B cell (primary cell): ENCODE measurements at regions not wholly inside any gene's neighbourhood (a gene's known extent, or its start where the extent isn't known, plus 50 kb on each side); places are given as distances from the start of the nearest gene placed in this dataset.

Experiments used
- ATAC-seq: fragments of 200-7000 bp; cut with Tn5 transposase; one replicate; pipeline ENCODE4 v1.10.0; 2021; ENCODE audit warnings: low read depth, mild to moderate bottlenecking, moderate number of reproducible peaks, moderate library complexity
- CTCF ChIA-PET: fragments of 350-600 bp; sonication (Branson Sonifier 250); formaldehyde crosslinking; loops from one replicate; lab custom pipeline; 2021; ENCODE audit warnings: antibody characterized with exemption, inconsistent platforms; lab: Charles Lee
- POLR2A ChIA-PET: fragments of 350-600 bp; sonication (Branson Sonifier 250); formaldehyde crosslinking; loops from one replicate; lab custom pipeline; 2021; ENCODE audit warnings: antibody characterized with exemption; lab: Charles Lee
- DNase-seq: peaks from one replicate; pipeline ENCODE4 v3.0.0; 2013
- H2AFZ ChIP-seq: 2 replicates; pipeline ENCODE4 v1.6.1; 2012; ENCODE audit warnings: mild to moderate bottlenecking, low read depth, low read length; ENCODE audit not compliant: insufficient read depth, poor library complexity, severe bottlenecking
- H3K27ac ChIP-seq, 2 donors: 1 replicate in 1 of 2; 2 replicates in 1 of 2; pipeline ENCODE4 v1.5.1; 2012 to 2013; ENCODE audit warnings: low read length in 2 of 2, mild to moderate bottlenecking in 2 of 2, moderate library complexity in 1 of 2
- H3K27me3 ChIP-seq, 4 experiments: fragments of 200-600 bp in 1 of 4; sonication (generic) in 1 of 4; replicated peaks in 1 of 4; 1 replicate in 2 of 4; 2 replicates in 2 of 4; pipeline versions ENCODE4 v1.6.1 to v1.7.0; 2013 to 2016; ENCODE audit warnings: low read length in 3 of 4, mild to moderate bottlenecking in 2 of 4, mixed read lengths in 1 of 4, moderate library complexity in 1 of 4; ENCODE audit not compliant: insufficient read depth in 4 of 4, control insufficient read depth in 3 of 4; ENCODE audit errors: control extremely low read depth in 1 of 4
- H3K36me3 ChIP-seq, 2 experiments: replicated peaks in 1 of 2; 1 replicate in 1 of 2; 2 replicates in 1 of 2; pipeline versions ENCODE4 v1.6.1 to v1.7.1; 2013; ENCODE audit warnings: low read length in 1 of 2; ENCODE audit not compliant: insufficient read depth in 2 of 2, control insufficient read depth in 1 of 2; ENCODE audit errors: control extremely low read depth in 1 of 2, extremely low read depth in 1 of 2
- H3K4me1 ChIP-seq, 2 donors: fragments of 200-600 bp in 1 of 2; sonication (generic) in 1 of 2; 1 replicate in 1 of 2; 2 replicates in 1 of 2; pipeline versions ENCODE4 v1.5.1 to v1.6.1; 2013 to 2017; ENCODE audit warnings: low read length in 2 of 2; ENCODE audit not compliant: control insufficient read depth in 2 of 2, insufficient read depth in 2 of 2
- H3K4me2 ChIP-seq: replicated peaks from 2 replicates; pipeline ENCODE3; 2012; ENCODE audit warnings: mild to moderate bottlenecking, low read depth, low read length; ENCODE audit not compliant: poor library complexity, severe bottlenecking
- H3K4me3 ChIP-seq, 5 experiments: fragments of 200-600 bp in 1 of 5; sonication (generic) in 1 of 5; 1 replicate in 3 of 5; 2 replicates in 2 of 5; pipeline versions ENCODE4 v1.5.1 to v1.7.0; 2011 to 2016; ENCODE audit warnings: low read length in 4 of 5, mild to moderate bottlenecking in 4 of 5, low read depth in 2 of 5, control low read depth in 1 of 5, moderate library complexity in 1 of 5; ENCODE audit not compliant: insufficient read depth in 1 of 5; ENCODE audit errors: control extremely low read depth in 1 of 5, extremely low read depth in 1 of 5
- H3K79me2 ChIP-seq: fragments of 200-600 bp; sonication (generic); one replicate; pipeline ENCODE4 v1.6.0; 2016; ENCODE audit warnings: low read length; ENCODE audit not compliant: control insufficient read depth, insufficient read depth
- H3K9ac ChIP-seq: fragments of 200-600 bp; sonication (generic); 2 replicates; pipeline ENCODE4 v1.6.1; 2017; ENCODE audit warnings: mild to moderate bottlenecking, low read length, moderate library complexity
- H3K9me3 ChIP-seq, 3 donors: one replicate each; pipeline versions ENCODE4 v1.6.1 to v1.7.1; 2013; ENCODE audit warnings: low read length in 2 of 3; ENCODE audit not compliant: control insufficient read depth in 2 of 3, insufficient read depth in 1 of 3; ENCODE audit errors: control extremely low read depth in 1 of 3
- H4K20me1 ChIP-seq: 2 replicates; pipeline ENCODE4 v1.6.0; 2012; ENCODE audit warnings: mild to moderate bottlenecking, low read length; ENCODE audit not compliant: insufficient read depth, control insufficient read depth, poor library complexity, severe bottlenecking
- H3K27ac Mint-ChIP-seq: one replicate; pipeline ENCODE4 v1.8.0; 2021; ENCODE audit warnings: mixed read lengths
- H3K27me3 Mint-ChIP-seq: one replicate; pipeline ENCODE4 v1.8.0; 2021; ENCODE audit warnings: mixed read lengths
- H3K4me1 Mint-ChIP-seq: one replicate; pipeline ENCODE4 v1.8.0; 2021; ENCODE audit warnings: mixed read lengths
- H3K4me3 Mint-ChIP-seq: one replicate; pipeline ENCODE4 v1.8.0; 2021; ENCODE audit warnings: mixed read lengths
- H3K9me3 Mint-ChIP-seq: one replicate; pipeline ENCODE4 v1.8.0; 2022; ENCODE audit warnings: mixed read lengths; ENCODE audit not compliant: insufficient read depth
- EZH2 ChIP-seq: IDR thresholded peaks from 2 replicates; pipeline ENCODE4 v1.6.1; 2012; ENCODE audit warnings: borderline replicate concordance, low read depth, mild to moderate bottlenecking, moderate library complexity, low read length; ENCODE audit not compliant: insufficient read depth, poor library complexity, severe bottlenecking
- WGBS: methylation state at CpG from one replicate; pipeline ENCODE4 v1.1.5; 2013; ENCODE audit warnings: missing lambda C conversion rate; ENCODE audit not compliant: insufficient coverage; 5-methylcytosine and 5-hydroxymethylcytosine counted together
- intact Hi-C: fragments of 100-400 bp; cut with micrococcal nuclease; formaldehyde crosslinking; loops from one replicate; pipeline ENCODE4 v1.10.0; 2022
- TF ChIP-seq, protein P1 (sequence below): fragments of 200-600 bp; IDR thresholded peaks from one replicate; pipeline ENCODE4 v1.8.0; 2022; ENCODE audit warnings: antibody characterized with exemption, mild to moderate bottlenecking

DNA sequence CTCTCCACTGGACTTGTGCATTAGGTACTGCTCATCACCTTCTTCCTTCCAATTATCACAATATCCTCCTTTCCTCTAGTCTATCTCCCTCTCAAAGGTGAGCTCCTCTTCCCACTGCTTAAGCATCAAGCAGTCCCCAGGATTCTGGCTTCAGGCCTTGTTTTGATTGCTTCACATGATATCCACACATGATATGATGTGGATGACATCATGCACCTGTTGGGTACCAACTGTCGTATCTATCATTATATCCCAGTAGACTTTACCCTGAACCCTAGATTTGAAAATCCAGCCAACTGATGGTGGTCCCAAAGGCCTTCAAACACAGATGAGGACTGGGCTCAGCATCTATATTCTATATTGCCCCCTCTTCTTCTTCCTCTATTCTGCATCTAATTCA is 104.9 kb downstream of the MFSD1 start:
- Mint-ChIP-seq H3K4me1 (no peaks in the 10 kb centered on the region), H3K4me3 (no peak overlapping the region), H3K9me3 (no peaks in the 10 kb centered on the region), H3K27me3 (peaks cover 8% of the 10 kb centered on the region), H3K27ac (no peak overlapping the region)
- no peak for DNase-seq
- TF ChIP-seq EZH2 = no peak
- TF ChIP-seq, protein P1, sequence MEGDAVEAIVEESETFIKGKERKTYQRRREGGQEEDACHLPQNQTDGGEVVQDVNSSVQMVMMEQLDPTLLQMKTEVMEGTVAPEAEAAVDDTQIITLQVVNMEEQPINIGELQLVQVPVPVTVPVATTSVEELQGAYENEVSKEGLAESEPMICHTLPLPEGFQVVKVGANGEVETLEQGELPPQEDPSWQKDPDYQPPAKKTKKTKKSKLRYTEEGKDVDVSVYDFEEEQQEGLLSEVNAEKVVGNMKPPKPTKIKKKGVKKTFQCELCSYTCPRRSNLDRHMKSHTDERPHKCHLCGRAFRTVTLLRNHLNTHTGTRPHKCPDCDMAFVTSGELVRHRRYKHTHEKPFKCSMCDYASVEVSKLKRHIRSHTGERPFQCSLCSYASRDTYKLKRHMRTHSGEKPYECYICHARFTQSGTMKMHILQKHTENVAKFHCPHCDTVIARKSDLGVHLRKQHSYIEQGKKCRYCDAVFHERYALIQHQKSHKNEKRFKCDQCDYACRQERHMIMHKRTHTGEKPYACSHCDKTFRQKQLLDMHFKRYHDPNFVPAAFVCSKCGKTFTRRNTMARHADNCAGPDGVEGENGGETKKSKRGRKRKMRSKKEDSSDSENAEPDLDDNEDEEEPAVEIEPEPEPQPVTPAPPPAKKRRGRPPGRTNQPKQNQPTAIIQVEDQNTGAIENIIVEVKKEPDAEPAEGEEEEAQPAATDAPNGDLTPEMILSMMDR = no peak
- Histone ChIP-seq H3K79me2 (no peaks in the 10 kb centered on the region), H3K9me3 (no peaks in the 10 kb centered on the region), H3K9ac (no peak overlapping the region), H3K4me1 (no peaks in the 10 kb centered on the region), H3K27ac (no peak overlapping the region), H3K27me3 (no peaks in the 10 kb centered on the region), H4K20me1 (no peaks in the 10 kb centered on the region), H2AFZ (no peak overlapping the region), H3K4me3 (no peak overlapping the region), H3K36me3 (no peaks in the 10 kb centered on the region), H3K4me2 (no peak overlapping the region)
- intact Hi-C loops = no loop called here
- 100% methylated on average over 1 of the region's 1 CpG for WGBS
- POLR2A ChIA-PET = no interaction called here
- CTCF ChIA-PET = no interaction called here
- no peak for ATAC-seq

DNA sequence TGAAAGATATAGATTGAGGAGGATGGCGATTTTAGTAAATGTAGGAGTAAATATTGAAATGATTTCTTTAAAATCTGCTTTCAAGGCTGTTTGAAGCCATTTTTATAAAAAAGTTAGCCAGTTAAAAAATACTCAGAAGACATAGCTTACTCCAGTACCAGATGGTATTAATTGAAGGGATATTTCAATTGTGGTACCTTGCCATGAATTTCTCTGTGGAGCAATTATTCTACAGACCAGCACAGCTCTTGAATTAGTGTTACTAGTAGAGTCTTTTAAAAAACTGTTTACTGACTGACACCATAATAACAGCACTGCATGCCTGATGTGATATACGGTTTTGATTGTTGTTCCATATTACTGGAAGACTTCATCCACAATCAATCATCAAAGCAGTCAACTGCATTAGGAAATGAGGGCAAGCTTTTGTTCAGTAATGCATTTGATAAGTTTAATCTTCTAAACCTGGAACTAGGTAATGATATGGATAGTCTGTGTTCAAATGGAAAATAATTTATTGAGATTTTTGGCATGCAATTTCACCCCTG is 106.4 kb downstream of the MFSD1 start:
- intact Hi-C loops = no loop called here
- no peaks in the 10 kb centered on the region for H4K20me1 ChIP-seq
- H3K27me3 Mint-ChIP-seq = peaks cover 8% of the 10 kb centered on the region
- ATAC-seq (no peak), DNase-seq (no peak)
- H3K9me3 Mint-ChIP-seq = no peaks in the 10 kb centered on the region
- ChIA-PET CTCF (no interaction called here), POLR2A (no interaction called here)
- no peak overlapping the region for H3K27ac ChIP-seq
- H3K9me3 ChIP-seq = no peaks in the 10 kb centered on the region
- no peaks in the 10 kb centered on the region for H3K27me3 ChIP-seq
- no peak overlapping the region for H2AFZ ChIP-seq
- no peak overlapping the region for H3K4me3 ChIP-seq
- no peaks in the 10 kb centered on the region for H3K79me2 ChIP-seq
- no peaks in the 10 kb centered on the region for H3K4me1 Mint-ChIP-seq
- no peaks in the 10 kb centered on the region for H3K36me3 ChIP-seq
- H3K4me2 ChIP-seq = no peak overlapping the region
- no peak overlapping the region for H3K4me3 Mint-ChIP-seq
- no peak overlapping the region for H3K9ac ChIP-seq
- WGBS = no CpG with 5 or more reads among the region's 2 CpGs
- TF ChIP-seq EZH2 = no peak
- TF ChIP-seq, protein P1 = no peak
- no peaks in the 10 kb centered on the region for H3K4me1 ChIP-seq
- no peak overlapping the region for H3K27ac Mint-ChIP-seq
